ENCODE measurements at regions not wholly inside any gene's neighbourhood (a gene's known extent, or its start where the extent isn't known, plus 50 kb on each side); places are given as distances from the start of the nearest gene placed in this dataset.
"Not testable (repeated sequence)": the region's sequence is repeated elsewhere in the genome, so short reads cannot be mapped to it uniquely, and the experiment has no call there.

DNA sequence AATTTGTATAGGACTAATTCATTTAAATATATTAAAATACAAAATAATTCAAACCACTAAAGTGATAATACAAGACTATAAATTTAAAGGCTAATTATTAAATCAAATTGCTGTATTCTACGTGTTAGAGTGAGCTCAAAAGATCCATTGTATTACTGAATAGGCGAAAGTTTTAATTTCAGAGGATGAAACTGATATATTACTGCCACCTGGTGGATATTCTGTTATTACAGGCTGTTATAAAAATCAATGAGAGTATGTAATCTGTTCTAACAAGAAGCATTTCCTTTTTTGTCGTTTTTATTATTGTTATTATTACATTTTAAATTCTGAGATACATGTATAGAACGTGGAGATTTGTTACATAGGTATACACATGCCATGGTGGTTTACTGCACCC is 1239.6 kb upstream of the USP9Y start:
- H3K27me3 ChIP-seq (ENCODE audit: low read depth); intact Hi-C loops (cut with DNase I); H3K27ac ChIP-seq; DNase-seq; H3K4me3 ChIP-seq; H3K9me3 ChIP-seq; ATAC-seq; H3K36me3 ChIP-seq; H3K4me1 ChIP-seq: not testable (repeated sequence)
- TF ChIP-seq, protein P1, sequence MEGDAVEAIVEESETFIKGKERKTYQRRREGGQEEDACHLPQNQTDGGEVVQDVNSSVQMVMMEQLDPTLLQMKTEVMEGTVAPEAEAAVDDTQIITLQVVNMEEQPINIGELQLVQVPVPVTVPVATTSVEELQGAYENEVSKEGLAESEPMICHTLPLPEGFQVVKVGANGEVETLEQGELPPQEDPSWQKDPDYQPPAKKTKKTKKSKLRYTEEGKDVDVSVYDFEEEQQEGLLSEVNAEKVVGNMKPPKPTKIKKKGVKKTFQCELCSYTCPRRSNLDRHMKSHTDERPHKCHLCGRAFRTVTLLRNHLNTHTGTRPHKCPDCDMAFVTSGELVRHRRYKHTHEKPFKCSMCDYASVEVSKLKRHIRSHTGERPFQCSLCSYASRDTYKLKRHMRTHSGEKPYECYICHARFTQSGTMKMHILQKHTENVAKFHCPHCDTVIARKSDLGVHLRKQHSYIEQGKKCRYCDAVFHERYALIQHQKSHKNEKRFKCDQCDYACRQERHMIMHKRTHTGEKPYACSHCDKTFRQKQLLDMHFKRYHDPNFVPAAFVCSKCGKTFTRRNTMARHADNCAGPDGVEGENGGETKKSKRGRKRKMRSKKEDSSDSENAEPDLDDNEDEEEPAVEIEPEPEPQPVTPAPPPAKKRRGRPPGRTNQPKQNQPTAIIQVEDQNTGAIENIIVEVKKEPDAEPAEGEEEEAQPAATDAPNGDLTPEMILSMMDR (IDR thresholded peaks at IDR 0.05): peak; percentile 38

DNA sequence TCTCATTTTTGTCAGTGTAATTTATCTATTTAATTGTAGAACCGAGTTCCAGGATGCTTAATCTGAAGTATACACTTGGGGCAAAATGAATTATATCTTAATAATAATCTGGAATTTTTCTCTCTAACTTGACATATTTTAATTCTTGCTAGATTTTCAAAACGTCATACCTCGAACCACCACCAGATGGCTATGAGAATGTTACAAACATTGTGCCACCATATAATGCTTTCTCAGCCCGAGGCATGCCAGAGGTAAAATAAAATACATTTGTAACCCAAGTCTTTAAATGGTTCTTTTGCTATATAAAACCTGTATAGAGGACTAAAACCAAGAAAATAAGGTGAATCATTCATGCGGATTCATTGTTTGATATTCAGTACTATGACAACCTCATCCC is 1234.3 kb upstream of the USP9Y start:
- H3K4me1 ChIP-seq; ATAC-seq; intact Hi-C loops (cut with DNase I); H3K27ac ChIP-seq; DNase-seq; H3K27me3 ChIP-seq (ENCODE audit: low read depth); H3K36me3 ChIP-seq; H3K4me3 ChIP-seq; H3K9me3 ChIP-seq: not testable (repeated sequence)

Data from lower lobe of right lung (tissue), 2 donors.